ENCODE measurements at regions not wholly inside any gene's neighbourhood (a gene's known extent, or its start where the extent isn't known, plus 50 kb on each side); places are given as distances from the start of the nearest gene placed in this dataset.

GRCh38 chr10:55374060-55374459 is 573.0 kb upstream of the PCDH15 start:
- H3K9me3 ChIP-seq: no peaks in the 10 kb centered on the region
- H3K4me1 ChIP-seq: no peaks in the 10 kb centered on the region
- no peak overlapping the region for H3K4me3 ChIP-seq
- DNase-seq (ENCODE audit: low spot score in 2 of 2): no peak
- no peak for TF ChIP-seq EP300 (IDR thresholded peaks at IDR 0.05)
- TF ChIP-seq, protein P1, sequence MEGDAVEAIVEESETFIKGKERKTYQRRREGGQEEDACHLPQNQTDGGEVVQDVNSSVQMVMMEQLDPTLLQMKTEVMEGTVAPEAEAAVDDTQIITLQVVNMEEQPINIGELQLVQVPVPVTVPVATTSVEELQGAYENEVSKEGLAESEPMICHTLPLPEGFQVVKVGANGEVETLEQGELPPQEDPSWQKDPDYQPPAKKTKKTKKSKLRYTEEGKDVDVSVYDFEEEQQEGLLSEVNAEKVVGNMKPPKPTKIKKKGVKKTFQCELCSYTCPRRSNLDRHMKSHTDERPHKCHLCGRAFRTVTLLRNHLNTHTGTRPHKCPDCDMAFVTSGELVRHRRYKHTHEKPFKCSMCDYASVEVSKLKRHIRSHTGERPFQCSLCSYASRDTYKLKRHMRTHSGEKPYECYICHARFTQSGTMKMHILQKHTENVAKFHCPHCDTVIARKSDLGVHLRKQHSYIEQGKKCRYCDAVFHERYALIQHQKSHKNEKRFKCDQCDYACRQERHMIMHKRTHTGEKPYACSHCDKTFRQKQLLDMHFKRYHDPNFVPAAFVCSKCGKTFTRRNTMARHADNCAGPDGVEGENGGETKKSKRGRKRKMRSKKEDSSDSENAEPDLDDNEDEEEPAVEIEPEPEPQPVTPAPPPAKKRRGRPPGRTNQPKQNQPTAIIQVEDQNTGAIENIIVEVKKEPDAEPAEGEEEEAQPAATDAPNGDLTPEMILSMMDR (IDR thresholded peaks at IDR 0.05): no peak
- no peak for TF ChIP-seq POLR2A (IDR thresholded peaks at IDR 0.05)
- no peaks in the 10 kb centered on the region for H3K27me3 ChIP-seq
- H3K36me3 ChIP-seq: no peaks in the 10 kb centered on the region
- no peak overlapping the region for H3K27ac ChIP-seq

DNA sequence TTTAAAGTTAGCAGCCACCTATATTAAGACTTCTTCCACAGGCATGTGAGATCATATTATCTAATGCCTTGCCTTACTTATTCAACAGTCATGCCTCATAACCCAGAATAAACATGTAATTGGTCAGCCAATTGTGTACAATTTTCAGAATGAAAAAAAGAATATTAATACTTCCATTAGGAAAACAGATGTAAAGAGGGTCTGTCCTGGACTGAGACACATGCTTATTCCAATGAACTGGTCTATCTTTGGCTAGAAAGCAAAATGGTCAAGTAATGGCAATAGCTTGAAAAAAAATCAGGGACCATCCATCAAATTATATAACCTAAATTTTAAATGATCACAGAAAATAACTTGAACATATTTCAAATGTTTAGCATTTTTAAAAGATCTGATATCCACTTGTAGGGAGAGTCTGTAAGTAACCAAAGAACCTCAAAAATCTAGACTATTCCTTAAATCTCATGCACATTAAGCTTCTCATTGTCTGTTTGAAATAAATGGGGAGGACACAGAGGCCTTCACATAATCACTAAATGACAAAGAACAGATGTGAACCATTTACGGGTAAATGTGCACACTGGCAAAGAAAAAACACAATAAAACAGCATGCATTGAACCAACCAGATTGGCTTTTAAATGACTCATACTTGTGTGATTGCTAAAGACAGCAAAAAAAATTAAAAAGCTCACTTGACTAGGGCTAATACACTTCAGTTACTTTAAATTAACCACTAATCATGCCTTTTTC is 568.8 kb upstream of the PCDH15 start:
- TF ChIP-seq, protein P1 (IDR thresholded peaks at IDR 0.05): no peak
- TF ChIP-seq POLR2A (IDR thresholded peaks at IDR 0.05) (no peak), EP300 (IDR thresholded peaks at IDR 0.05) (no peak)
- Histone ChIP-seq H3K27me3 (no peaks in the 10 kb centered on the region), H3K9me3 (no peaks in the 10 kb centered on the region), H3K4me1 (no peaks in the 10 kb centered on the region), H3K4me3 (no peak overlapping the region), H3K36me3 (no peaks in the 10 kb centered on the region), H3K27ac (no peak overlapping the region)
- WGBS, 2 donors: 32 to 45% methylated on average over 1 of the region's 1 CpG
- no peak for DNase-seq (ENCODE audit: low spot score in 2 of 2)

GRCh38 chr10:55368467-55368866 is 567.4 kb upstream of the PCDH15 start:
- WGBS, 2 donors: 69 to 71% methylated on average over 2 of the region's 2 CpGs
- H3K27me3 ChIP-seq: no peaks in the 10 kb centered on the region
- H3K4me3 ChIP-seq: no peak overlapping the region
- H3K9me3 ChIP-seq: no peaks in the 10 kb centered on the region
- H3K36me3 ChIP-seq: no peaks in the 10 kb centered on the region
- TF ChIP-seq, protein P1 (IDR thresholded peaks at IDR 0.05): no peak
- no peak for TF ChIP-seq POLR2A (IDR thresholded peaks at IDR 0.05)
- TF ChIP-seq EP300 (IDR thresholded peaks at IDR 0.05): no peak
- DNase-seq (ENCODE audit: low spot score in 2 of 2): no peak
- no peak overlapping the region for H3K27ac ChIP-seq
- no peaks in the 10 kb centered on the region for H3K4me1 ChIP-seq

- Histone ChIP-seq H3K36me3 (no peaks in the 10 kb centered on the region), H3K4me3 (no peak overlapping the region), H3K9me3 (no peaks in the 10 kb centered on the region), H3K4me1 (no peaks in the 10 kb centered on the region), H3K27me3 (no peaks in the 10 kb centered on the region), H3K27ac (no peak overlapping the region)
- no peak for DNase-seq (ENCODE audit: low spot score in 2 of 2)
- TF ChIP-seq, protein P1 (IDR thresholded peaks at IDR 0.05): no peak
- TF ChIP-seq POLR2A (IDR thresholded peaks at IDR 0.05) (no peak), EP300 (IDR thresholded peaks at IDR 0.05) (no peak)
Observed at GRCh38 chr10:55367555-55367954, 566.5 kb upstream of the PCDH15 start.

- TF ChIP-seq, protein P1 (IDR thresholded peaks at IDR 0.05): no peak
- TF ChIP-seq POLR2A (IDR thresholded peaks at IDR 0.05) (no peak), EP300 (IDR thresholded peaks at IDR 0.05) (no peak)
- no peaks in the 10 kb centered on the region for H3K36me3 ChIP-seq
- no peak overlapping the region for H3K4me3 ChIP-seq
- DNase-seq (ENCODE audit: low spot score in 2 of 2): no peak
- H3K27me3 ChIP-seq: no peaks in the 10 kb centered on the region
- H3K4me1 ChIP-seq: no peaks in the 10 kb centered on the region
- no peaks in the 10 kb centered on the region for H3K9me3 ChIP-seq
- H3K27ac ChIP-seq: no peak overlapping the region
- WGBS, 2 donors: 71 to 83% methylated on average over 2 of the region's 2 CpGs
Observed at GRCh38 chr10:55358539-55358938, 557.5 kb upstream of the PCDH15 start.

Data from tibial nerve (tissue), 4 donors.